ENCODE measurements at regions not wholly inside any gene's neighbourhood (a gene's known extent, or its start where the extent isn't known, plus 50 kb on each side); places are given as distances from the start of the nearest gene placed in this dataset.

DNA sequence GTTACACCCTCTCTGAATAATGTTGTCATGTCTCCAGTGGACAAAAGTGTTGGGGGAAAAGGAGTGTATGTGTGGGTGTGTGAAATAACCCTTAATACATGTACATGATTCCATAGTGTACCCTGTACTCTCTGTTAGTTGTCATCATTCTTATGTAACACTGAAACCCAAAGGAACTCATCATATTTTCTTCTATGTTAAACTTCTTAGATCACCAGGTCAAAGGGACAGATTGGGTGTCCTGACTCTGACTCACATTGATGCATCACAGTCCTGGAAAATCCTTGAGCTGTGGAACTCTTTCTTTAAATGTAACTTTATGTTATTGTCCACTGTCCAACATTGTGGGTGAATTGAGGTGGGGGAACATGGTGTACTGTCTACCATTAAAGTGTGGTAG, 350.5 kb downstream of the DHX35 start:
- TF ChIP-seq, protein P1, sequence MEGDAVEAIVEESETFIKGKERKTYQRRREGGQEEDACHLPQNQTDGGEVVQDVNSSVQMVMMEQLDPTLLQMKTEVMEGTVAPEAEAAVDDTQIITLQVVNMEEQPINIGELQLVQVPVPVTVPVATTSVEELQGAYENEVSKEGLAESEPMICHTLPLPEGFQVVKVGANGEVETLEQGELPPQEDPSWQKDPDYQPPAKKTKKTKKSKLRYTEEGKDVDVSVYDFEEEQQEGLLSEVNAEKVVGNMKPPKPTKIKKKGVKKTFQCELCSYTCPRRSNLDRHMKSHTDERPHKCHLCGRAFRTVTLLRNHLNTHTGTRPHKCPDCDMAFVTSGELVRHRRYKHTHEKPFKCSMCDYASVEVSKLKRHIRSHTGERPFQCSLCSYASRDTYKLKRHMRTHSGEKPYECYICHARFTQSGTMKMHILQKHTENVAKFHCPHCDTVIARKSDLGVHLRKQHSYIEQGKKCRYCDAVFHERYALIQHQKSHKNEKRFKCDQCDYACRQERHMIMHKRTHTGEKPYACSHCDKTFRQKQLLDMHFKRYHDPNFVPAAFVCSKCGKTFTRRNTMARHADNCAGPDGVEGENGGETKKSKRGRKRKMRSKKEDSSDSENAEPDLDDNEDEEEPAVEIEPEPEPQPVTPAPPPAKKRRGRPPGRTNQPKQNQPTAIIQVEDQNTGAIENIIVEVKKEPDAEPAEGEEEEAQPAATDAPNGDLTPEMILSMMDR (IDR thresholded peaks at IDR 0.05; ENCODE audit: low read depth, low read length): no peak
- POLR2A ChIA-PET: no interaction called here
- CTCF ChIA-PET: no interaction called here

DNA sequence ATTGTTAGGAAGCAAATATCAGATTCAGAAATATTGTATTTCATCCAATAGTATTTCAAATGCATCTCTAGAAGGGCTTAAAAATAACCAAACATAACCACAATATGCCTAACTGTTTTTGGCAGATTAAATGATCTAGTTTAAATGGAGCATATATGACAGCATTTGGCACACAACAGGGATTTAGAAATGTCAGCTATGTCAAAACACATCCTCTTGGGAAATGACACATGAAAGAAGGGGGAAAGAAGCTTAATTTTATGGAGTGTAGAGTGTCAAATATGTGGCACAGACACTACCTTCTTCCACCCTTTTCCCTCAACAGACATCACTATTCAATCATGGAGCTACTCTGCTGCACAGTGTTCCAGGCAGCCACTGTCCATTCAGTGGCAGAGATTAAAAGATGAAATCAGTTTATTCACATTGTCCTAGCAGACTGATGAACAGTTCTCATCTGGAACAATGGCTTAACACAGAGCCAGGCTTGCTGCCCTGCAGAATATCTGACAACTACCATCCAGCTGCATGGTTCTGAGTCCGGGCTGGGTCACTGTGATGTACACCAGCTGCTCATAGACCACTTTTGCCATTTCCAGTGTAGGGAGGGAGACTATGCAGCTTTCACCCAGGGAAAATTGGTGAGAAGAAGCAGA, 349.8 kb downstream of the DHX35 start:
- TF ChIP-seq, protein P1 (IDR thresholded peaks at IDR 0.05; ENCODE audit: low read depth, low read length): no peak
- no peak for DNase-seq (ENCODE audit: low read depth, low spot score)
- Histone ChIP-seq H3K9me3 (ENCODE audit: control insufficient read depth, insufficient read depth, low read length) (no peaks in the 10 kb centered on the region), H3K27me3 (ENCODE audit: control insufficient read depth, insufficient read depth, low read length) (no peaks in the 10 kb centered on the region), H3K4me3 (ENCODE audit: low read depth, low read length) (no peak overlapping the region), H3K27ac (ENCODE audit: low read depth, low read length) (no peak overlapping the region)
- ChIA-PET CTCF (no interaction called here), POLR2A (no interaction called here)

More for the DNA sequence above, 350.5 kb downstream of the DHX35 start:
- no peak for DNase-seq (ENCODE audit: low read depth, low spot score)
- no peak overlapping the region for H3K4me3 ChIP-seq (ENCODE audit: low read depth, low read length)
- no peaks in the 10 kb centered on the region for H3K27me3 ChIP-seq (ENCODE audit: control insufficient read depth, insufficient read depth, low read length)
- no peak overlapping the region for H3K27ac ChIP-seq (ENCODE audit: low read depth, low read length)
- H3K9me3 ChIP-seq (ENCODE audit: control insufficient read depth, insufficient read depth, low read length): no peaks in the 10 kb centered on the region

DNA sequence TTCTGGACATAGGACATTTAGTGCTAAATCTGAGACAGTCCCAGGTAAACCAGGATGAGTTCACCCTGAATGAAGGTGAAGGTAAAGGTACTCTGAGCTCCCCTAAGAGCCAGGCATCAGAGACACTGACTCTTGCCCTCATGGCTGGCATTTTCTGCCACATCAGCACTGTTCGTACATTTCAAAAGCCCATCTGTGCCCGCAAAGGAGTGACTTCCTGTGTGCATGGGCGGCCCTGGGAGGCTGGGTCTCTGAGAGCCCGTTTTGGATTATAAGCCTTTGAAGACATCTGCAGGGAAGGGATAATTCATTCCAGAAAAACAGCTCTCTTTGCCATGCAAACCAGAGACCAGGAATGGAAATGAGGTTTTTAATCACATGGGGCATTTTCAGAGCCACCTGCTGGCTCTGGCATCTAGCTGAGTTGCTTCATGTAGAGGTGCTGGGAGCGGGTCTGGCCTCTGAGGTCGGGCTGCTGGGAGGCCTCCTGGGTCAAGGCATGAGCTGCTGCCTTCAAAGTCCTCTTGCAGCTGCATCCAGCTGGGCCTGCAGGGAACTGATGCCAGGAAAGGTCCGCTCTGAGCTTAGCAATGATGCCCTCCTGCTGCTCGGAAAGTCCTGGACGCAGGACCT, 348.3 kb downstream of the DHX35 start:
- no peaks in the 10 kb centered on the region for H3K9me3 ChIP-seq (ENCODE audit: control insufficient read depth, insufficient read depth, low read length)
- TF ChIP-seq, protein P1 (IDR thresholded peaks at IDR 0.05; ENCODE audit: low read depth, low read length): no peak
- no peak overlapping the region for H3K27ac ChIP-seq (ENCODE audit: low read depth, low read length)
- DNase-seq (ENCODE audit: low read depth, low spot score): no peak
- no peak overlapping the region for H3K4me3 ChIP-seq (ENCODE audit: low read depth, low read length)
- CTCF ChIA-PET: no interaction called here
- POLR2A ChIA-PET: no interaction called here
- H3K27me3 ChIP-seq (ENCODE audit: control insufficient read depth, insufficient read depth, low read length): no peaks in the 10 kb centered on the region

DNA sequence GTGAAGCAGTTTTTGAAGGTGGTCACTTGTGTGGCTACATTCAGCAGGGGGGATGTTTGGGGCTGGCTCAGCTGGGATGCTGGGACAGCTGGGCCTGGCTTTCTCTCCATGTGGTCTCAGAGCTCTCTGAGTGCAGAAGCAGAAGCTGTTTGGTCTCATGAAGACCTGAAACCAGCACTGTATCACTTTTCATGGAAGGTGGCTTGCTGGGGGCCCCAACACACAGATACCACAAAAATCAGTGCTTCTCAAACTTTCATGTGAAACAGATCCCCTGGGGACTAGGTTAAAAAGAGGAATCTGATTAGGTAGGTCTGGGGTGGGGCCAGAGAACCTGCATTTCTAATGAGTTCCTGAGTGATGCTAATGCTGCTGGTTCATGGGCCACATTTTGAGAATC, 347.3 kb downstream of the DHX35 start:
- no peak for DNase-seq (ENCODE audit: low read depth, low spot score)
- H3K27me3 ChIP-seq (ENCODE audit: control insufficient read depth, insufficient read depth, low read length): no peaks in the 10 kb centered on the region
- no peak overlapping the region for H3K27ac ChIP-seq (ENCODE audit: low read depth, low read length)
- H3K4me3 ChIP-seq (ENCODE audit: low read depth, low read length): no peak overlapping the region
- H3K9me3 ChIP-seq (ENCODE audit: control insufficient read depth, insufficient read depth, low read length): no peaks in the 10 kb centered on the region
- CTCF ChIA-PET: no interaction called here
- TF ChIP-seq, protein P1 (IDR thresholded peaks at IDR 0.05; ENCODE audit: low read depth, low read length): no peak
- POLR2A ChIA-PET: no interaction called here

DNA sequence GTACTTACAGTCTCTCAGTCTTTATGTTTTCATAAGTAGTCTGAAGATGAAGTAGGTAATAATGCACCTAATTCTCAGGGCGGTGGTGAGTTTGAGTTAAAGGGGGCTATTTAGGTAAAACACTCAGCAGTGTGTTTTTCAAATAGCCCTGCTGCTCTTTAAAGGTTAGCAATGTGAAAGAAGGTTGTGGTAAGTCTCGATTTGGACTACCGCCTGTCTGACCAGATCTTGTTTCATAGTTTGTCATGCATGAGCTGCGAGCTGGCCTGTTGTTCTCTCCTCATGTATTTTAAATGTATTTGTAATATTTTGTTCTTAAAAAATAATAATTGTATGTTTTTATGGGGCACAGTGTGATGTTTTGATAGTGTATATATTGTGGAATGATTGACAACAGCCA, 340.2 kb downstream of the DHX35 start:
- CTCF ChIA-PET: no interaction called here
- no peak overlapping the region for H3K27ac ChIP-seq (ENCODE audit: low read depth, low read length)
- no peak overlapping the region for H3K4me3 ChIP-seq (ENCODE audit: low read depth, low read length)
- TF ChIP-seq, protein P1 (IDR thresholded peaks at IDR 0.05; ENCODE audit: low read depth, low read length): no peak
- no peaks in the 10 kb centered on the region for H3K27me3 ChIP-seq (ENCODE audit: control insufficient read depth, insufficient read depth, low read length)
- DNase-seq (ENCODE audit: low read depth, low spot score): no peak
- POLR2A ChIA-PET: no interaction called here
- H3K9me3 ChIP-seq (ENCODE audit: control insufficient read depth, insufficient read depth, low read length): no peaks in the 10 kb centered on the region

Data from AG04450 (cell line).